ENCODE measurements at regions not wholly inside any gene's neighbourhood (a gene's known extent, or its start where the extent isn't known, plus 50 kb on each side); places are given as distances from the start of the nearest gene placed in this dataset.

DNA sequence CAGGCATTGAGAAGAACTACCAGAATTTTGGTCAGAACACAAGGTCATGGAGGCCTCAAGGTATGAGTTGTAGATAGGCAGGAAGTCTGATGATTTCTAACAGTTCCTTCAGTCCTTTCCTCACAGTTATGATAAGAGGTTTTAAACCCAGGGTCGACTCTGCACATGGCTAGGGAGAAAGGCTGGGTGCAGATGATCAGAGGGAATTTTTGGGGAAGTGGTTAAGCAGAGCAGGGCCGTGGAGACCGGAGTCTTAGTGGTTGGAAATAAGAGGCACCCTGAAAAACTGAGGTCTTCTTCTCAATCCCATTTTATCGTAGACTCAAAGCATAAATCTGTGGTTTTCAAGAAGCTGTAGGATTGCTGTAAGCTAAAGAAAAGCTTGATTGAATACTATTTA lies 118.5 kb upstream of the ANK2 start:
- TF ChIP-seq POLR2AphosphoS5 (IDR thresholded peaks at IDR 0.05), result no peak
- TF ChIP-seq, protein P1, sequence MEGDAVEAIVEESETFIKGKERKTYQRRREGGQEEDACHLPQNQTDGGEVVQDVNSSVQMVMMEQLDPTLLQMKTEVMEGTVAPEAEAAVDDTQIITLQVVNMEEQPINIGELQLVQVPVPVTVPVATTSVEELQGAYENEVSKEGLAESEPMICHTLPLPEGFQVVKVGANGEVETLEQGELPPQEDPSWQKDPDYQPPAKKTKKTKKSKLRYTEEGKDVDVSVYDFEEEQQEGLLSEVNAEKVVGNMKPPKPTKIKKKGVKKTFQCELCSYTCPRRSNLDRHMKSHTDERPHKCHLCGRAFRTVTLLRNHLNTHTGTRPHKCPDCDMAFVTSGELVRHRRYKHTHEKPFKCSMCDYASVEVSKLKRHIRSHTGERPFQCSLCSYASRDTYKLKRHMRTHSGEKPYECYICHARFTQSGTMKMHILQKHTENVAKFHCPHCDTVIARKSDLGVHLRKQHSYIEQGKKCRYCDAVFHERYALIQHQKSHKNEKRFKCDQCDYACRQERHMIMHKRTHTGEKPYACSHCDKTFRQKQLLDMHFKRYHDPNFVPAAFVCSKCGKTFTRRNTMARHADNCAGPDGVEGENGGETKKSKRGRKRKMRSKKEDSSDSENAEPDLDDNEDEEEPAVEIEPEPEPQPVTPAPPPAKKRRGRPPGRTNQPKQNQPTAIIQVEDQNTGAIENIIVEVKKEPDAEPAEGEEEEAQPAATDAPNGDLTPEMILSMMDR (IDR thresholded peaks at IDR 0.05), result no peak

Measured in gastroesophageal sphincter (tissue), 3 donors.